H9 (cell line): ENCODE measurements at regions not wholly inside any gene's neighbourhood (a gene's known extent, or its start where the extent isn't known, plus 50 kb on each side); places are given as distances from the start of the nearest gene placed in this dataset.

ENCODE experiments used
- DNase-seq: peaks from one replicate; pipeline ENCODE4 v3.0.0-alpha.2; 2017
- H2AFZ ChIP-seq: one replicate; pipeline ENCODE4 v1.6.1; 2013; ENCODE audit warnings: mild to moderate bottlenecking, low read length, control low read depth, moderate library complexity
- H2AK5ac ChIP-seq: 2 replicates; pipeline ENCODE4 v1.6.1; 2013; ENCODE audit warnings: low read length, control low read depth, mixed read lengths; ENCODE audit not compliant: insufficient read length
- H2BK120ac ChIP-seq: one replicate; pipeline ENCODE4 v1.6.1; 2013; ENCODE audit warnings: low read depth, mild to moderate bottlenecking, low read length, control low read depth, inconsistent platforms; ENCODE audit not compliant: poor library complexity, severe bottlenecking
- H2BK12ac ChIP-seq: 2 replicates; pipeline ENCODE4 v1.6.1; 2013; ENCODE audit warnings: low read length, control low read depth, mixed read lengths, low read depth; ENCODE audit not compliant: insufficient read length
- H2BK15ac ChIP-seq: 2 replicates; pipeline ENCODE4 v1.6.1; 2013; ENCODE audit warnings: low read depth, low read length, control low read depth
- H2BK20ac ChIP-seq: one replicate; pipeline ENCODE4 v1.6.1; 2013; ENCODE audit warnings: low read depth, mild to moderate bottlenecking, low read length, control low read depth, inconsistent platforms; ENCODE audit not compliant: poor library complexity, severe bottlenecking
- H2BK5ac ChIP-seq: 2 replicates; pipeline ENCODE4 v1.6.1; 2013; ENCODE audit warnings: low read length, control low read depth, mixed read lengths; ENCODE audit not compliant: insufficient read length
- H3K14ac ChIP-seq: 2 replicates; pipeline ENCODE4 v1.6.1; 2013; ENCODE audit warnings: low read length, control low read depth; ENCODE audit not compliant: insufficient read depth
- H3K18ac ChIP-seq: 2 replicates; pipeline ENCODE4 v1.6.1; 2013; ENCODE audit warnings: low read depth, mild to moderate bottlenecking, mixed read lengths, low read length, control low read depth; ENCODE audit not compliant: insufficient read length
- H3K23ac ChIP-seq: 2 replicates; pipeline ENCODE4 v1.6.1; 2013; ENCODE audit warnings: low read length, control low read depth, mixed read lengths, low read depth; ENCODE audit not compliant: insufficient read length
- H3K23me2 ChIP-seq: 2 replicates; pipeline ENCODE4 v1.6.1; 2013; ENCODE audit warnings: low read depth, mild to moderate bottlenecking, mixed read lengths, low read length, control low read depth; ENCODE audit not compliant: insufficient read length, poor library complexity, severe bottlenecking
- H3K27ac ChIP-seq: 2 replicates; pipeline ENCODE4 v1.5.1; 2013; ENCODE audit warnings: low read length, control low read depth, mixed read lengths, low read depth; ENCODE audit not compliant: insufficient read length
- H3K27me3 ChIP-seq: 2 replicates; pipeline ENCODE4 v1.6.1; 2013; ENCODE audit warnings: low read length, control low read depth, inconsistent platforms; ENCODE audit not compliant: insufficient read depth
- H3K4ac ChIP-seq: 2 replicates; pipeline ENCODE4 v1.6.1; 2013; ENCODE audit warnings: low read depth, mild to moderate bottlenecking, control low read depth, inconsistent platforms, low read length, moderate library complexity
- H3K4me1 ChIP-seq: 2 replicates; pipeline ENCODE4 v1.6.1; 2013; ENCODE audit warnings: low read length, control low read depth, inconsistent platforms; ENCODE audit not compliant: insufficient read depth
- H3K4me2 ChIP-seq: 2 replicates; pipeline ENCODE4 v1.6.1; 2013; ENCODE audit warnings: low read length, control low read depth, mixed read lengths; ENCODE audit not compliant: insufficient read length, insufficient read depth
- H3K56ac ChIP-seq: 2 replicates; pipeline ENCODE4 v1.6.1; 2013; ENCODE audit warnings: low read depth, mild to moderate bottlenecking, mixed read lengths, low read length, control low read depth; ENCODE audit not compliant: insufficient read length
- H3K79me1 ChIP-seq: 2 replicates; pipeline ENCODE4 v1.6.1; 2013; ENCODE audit warnings: low read depth, mild to moderate bottlenecking, moderate library complexity, low read length, control low read depth, inconsistent platforms; ENCODE audit not compliant: insufficient read depth, poor library complexity, severe bottlenecking
- H3K79me2 ChIP-seq: 2 replicates; pipeline ENCODE4 v1.6.1; 2013; ENCODE audit warnings: low read length, control low read depth, inconsistent platforms; ENCODE audit not compliant: insufficient read depth
- H3K9ac ChIP-seq: 2 replicates; pipeline ENCODE4 v1.6.1; 2013; ENCODE audit warnings: low read length, control low read depth, mixed read lengths; ENCODE audit not compliant: insufficient read length; ENCODE audit errors: extremely low read depth
- H3K9me3 ChIP-seq: one replicate; pipeline ENCODE4 v1.6.1; 2013; ENCODE audit warnings: low read depth, low read length, inconsistent platforms; ENCODE audit not compliant: control insufficient read depth
- H3T11ph ChIP-seq: one replicate; pipeline ENCODE4 v1.6.1; 2013; ENCODE audit warnings: mild to moderate bottlenecking, low read length, control low read depth, inconsistent platforms
- H4K20me1 ChIP-seq: one replicate; pipeline ENCODE4 v1.6.1; 2013; ENCODE audit not compliant: control insufficient read depth, insufficient read length, insufficient read depth
- H4K5ac ChIP-seq: 2 replicates; pipeline ENCODE4 v1.6.1; 2013; ENCODE audit warnings: low read depth, mild to moderate bottlenecking, mixed read lengths, low read length, control low read depth; ENCODE audit not compliant: insufficient read length
- H4K8ac ChIP-seq: replicated peaks from 2 replicates; pipeline ENCODE4 v1.6.1; 2013; ENCODE audit warnings: low read length, control low read depth, mixed read lengths, low read depth; ENCODE audit not compliant: insufficient read length
- H4K91ac ChIP-seq: 2 replicates; pipeline ENCODE4 v1.6.1; 2013; ENCODE audit warnings: low read depth, mild to moderate bottlenecking, moderate library complexity, mixed read lengths, low read length, control low read depth; ENCODE audit not compliant: insufficient read length
- H3K27ac Mint-ChIP-seq, 3 experiments: 2 replicates in 2 of 3; 3 replicates in 1 of 3; pipeline ENCODE4 v1.8.0; 2020 to 2021; ENCODE audit warnings: mixed read lengths in 3 of 3, mild to moderate bottlenecking in 1 of 3, moderate library complexity in 1 of 3
- H3K27me3 Mint-ChIP-seq: 2 replicates; pipeline ENCODE4 v1.8.0; 2021; ENCODE audit warnings: low read depth, mild to moderate bottlenecking, moderate library complexity, mixed read lengths
- H3K36me3 Mint-ChIP-seq, 3 experiments: 2 replicates in 2 of 3; 3 replicates in 1 of 3; pipeline ENCODE4 v1.8.0; 2020 to 2021; ENCODE audit warnings: low read depth in 3 of 3, mixed read lengths in 3 of 3; ENCODE audit not compliant: insufficient read depth in 1 of 3
- H3K4me1 Mint-ChIP-seq, 2 experiments: 2 replicates each; pipeline ENCODE4 v1.8.0; 2020; ENCODE audit warnings: mixed read lengths in 2 of 2
- H3K4me3 Mint-ChIP-seq, 2 experiments: 2 replicates in 1 of 2; 3 replicates in 1 of 2; pipeline ENCODE4 v1.8.0; 2020 to 2021; ENCODE audit warnings: mild to moderate bottlenecking in 2 of 2, mixed read lengths in 2 of 2, moderate library complexity in 1 of 2
- H3K9me3 Mint-ChIP-seq, 2 experiments: 2 replicates in 1 of 2; 3 replicates in 1 of 2; pipeline ENCODE4 v1.8.0; 2020; ENCODE audit warnings: mild to moderate bottlenecking in 2 of 2, mixed read lengths in 2 of 2, moderate library complexity in 1 of 2
- CTCF ChIP-seq: fragments of 200-600 bp; sonication (generic); conservative IDR thresholded peaks from 3 replicates; pipeline ENCODE4 v1.8.0; 2021; ENCODE audit warnings: antibody characterized with exemption, mild to moderate bottlenecking

- H4K5ac ChIP-seq: no peak overlapping the region
- no peak overlapping the region for H3K27ac ChIP-seq
- H3K14ac ChIP-seq: no peak overlapping the region
- H2AK5ac ChIP-seq: no peak overlapping the region
- no peak overlapping the region for H3T11ph ChIP-seq
- H3K79me2 ChIP-seq: no peaks in the 10 kb centered on the region
- no peaks in the 10 kb centered on the region for H3K36me3 Mint-ChIP-seq
- no peaks in the 10 kb centered on the region for H3K9me3 ChIP-seq
- H3K79me1 ChIP-seq: no peaks in the 10 kb centered on the region
- H3K4me2 ChIP-seq: no peak overlapping the region
- peak overlapping the region in 1 of 3 experiments; percentile 12; a peak in 1 of 7 replicates for H3K27ac Mint-ChIP-seq
- H2BK15ac ChIP-seq: no peak overlapping the region
- no peak for DNase-seq
- H3K4me1 Mint-ChIP-seq: no peaks in the 10 kb centered on the region
- H2BK20ac ChIP-seq: no peak overlapping the region
- TF ChIP-seq CTCF: no peak; the same call in 2 of the 3 replicates
- no peak overlapping the region for H4K8ac ChIP-seq
- H2BK5ac ChIP-seq: no peak overlapping the region
- H3K18ac ChIP-seq: no peak overlapping the region
- H4K20me1 ChIP-seq: no peaks in the 10 kb centered on the region
- H3K23ac ChIP-seq: no peak overlapping the region
- H3K27me3 ChIP-seq: no peaks in the 10 kb centered on the region
- no peak overlapping the region for H2BK12ac ChIP-seq
- no peak overlapping the region for H3K9ac ChIP-seq
- no peak overlapping the region for H3K4me3 Mint-ChIP-seq
- H3K4ac ChIP-seq: no peak overlapping the region
- no peak overlapping the region for H2AFZ ChIP-seq
- H3K23me2 ChIP-seq: no peaks in the 10 kb centered on the region
- no peak overlapping the region for H4K91ac ChIP-seq
- H3K4me1 ChIP-seq: no peaks in the 10 kb centered on the region
- no peaks in the 10 kb centered on the region for H3K27me3 Mint-ChIP-seq
- H2BK120ac ChIP-seq: no peak overlapping the region
- no peak overlapping the region for H3K56ac ChIP-seq
- H3K9me3 Mint-ChIP-seq: peaks cover 0 to 5% of the 10 kb centered on the region in 2 experiments; a peak in 3 of 5 replicates
Measured at GRCh38 chr2:41441958-41442357, 605.9 kb upstream of the PKDCC start.
